GM18907 (cell line): ENCODE measurements at regions not wholly inside any gene's neighbourhood (a gene's known extent, or its start where the extent isn't known, plus 50 kb on each side); places are given as distances from the start of the nearest gene placed in this dataset.
"Not testable (repeated sequence)": the region's sequence is repeated elsewhere in the genome, so short reads cannot be mapped to it uniquely, and the experiment has no call there.

ENCODE experiments used
- ATAC-seq: cut with Tn5 transposase; IDR thresholded peaks from one replicate; pipeline ENCODE4 v1.9.1; 2021; ENCODE audit warnings: mild to moderate bottlenecking, moderate library complexity; ENCODE audit not compliant: unreplicated experiment

- no peak for ATAC-seq
Measured at GRCh38 chrX:69065451-69065850, 99.8 kb downstream of the PJA1 start.

GRCh38 chrX:69063486-69063885 lies 101.8 kb downstream of the PJA1 start:
- ATAC-seq: no peak

- ATAC-seq: no peak
Measured at GRCh38 chrX:69062493-69062892, 102.8 kb downstream of the PJA1 start.

- ATAC-seq: no peak
Measured at GRCh38 chrX:69060631-69061408, 104.4 kb downstream of the PJA1 start.

- ATAC-seq: no peak
Measured at GRCh38 chrX:69055193-69055592, 110.1 kb downstream of the PJA1 start.

GRCh38 chrX:69054497-69054896 lies 110.8 kb downstream of the PJA1 start:
- ATAC-seq: not testable (repeated sequence)

- ATAC-seq: no peak
Measured at GRCh38 chrX:69051901-69052300, 113.4 kb downstream of the PJA1 start.

- no peak for ATAC-seq
Measured at GRCh38 chrX:69050051-69050765, 115.0 kb downstream of the PJA1 start.

- no peak for ATAC-seq
Measured at GRCh38 chrX:69046996-69047490, 118.2 kb downstream of the PJA1 start.

- no peak for ATAC-seq
Measured at GRCh38 chrX:69045616-69046345, 119.5 kb downstream of the PJA1 start.

- no peak for ATAC-seq
Measured at GRCh38 chrX:69038816-69039215, 126.4 kb downstream of the PJA1 start.

- ATAC-seq: no peak
Measured at GRCh38 chrX:69038188-69038587, 127.1 kb downstream of the PJA1 start.

- ATAC-seq: no peak
Measured at GRCh38 chrX:69037786-69038185, 127.5 kb downstream of the PJA1 start.

GRCh38 chrX:69036674-69037573 lies 128.3 kb downstream of the PJA1 start:
- ATAC-seq: no peak

GRCh38 chrX:69034451-69034850 lies 130.8 kb downstream of the PJA1 start:
- ATAC-seq: no peak

GRCh38 chrX:69033936-69034335 lies 131.3 kb downstream of the PJA1 start:
- ATAC-seq: no peak

GRCh38 chrX:69032601-69033000 lies 132.7 kb downstream of the PJA1 start:
- ATAC-seq: no peak

- ATAC-seq: no peak
Measured at GRCh38 chrX:69031971-69032391, 133.3 kb downstream of the PJA1 start.

GRCh38 chrX:69031181-69031580 lies 134.1 kb downstream of the PJA1 start:
- ATAC-seq: no peak

- ATAC-seq: no peak
Measured at GRCh38 chrX:69029771-69030170, 135.5 kb downstream of the PJA1 start.

- no peak for ATAC-seq
Measured at GRCh38 chrX:69028761-69029120, 136.5 kb downstream of the PJA1 start.
